GM12873 (cell line): ENCODE measurements at regions not wholly inside any gene's neighbourhood (a gene's known extent, or its start where the extent isn't known, plus 50 kb on each side); places are given as distances from the start of the nearest gene placed in this dataset.

Experiments
- TF ChIP-seq, protein P1 (sequence below): IDR thresholded peaks from 2 replicates; pipeline ENCODE4 v1.5.1; 2012; ENCODE audit warnings: low read depth, mild to moderate bottlenecking, moderate library complexity, low read length, control low read depth; ENCODE audit not compliant: insufficient read depth; ENCODE audit errors: missing control alignments

DNA sequence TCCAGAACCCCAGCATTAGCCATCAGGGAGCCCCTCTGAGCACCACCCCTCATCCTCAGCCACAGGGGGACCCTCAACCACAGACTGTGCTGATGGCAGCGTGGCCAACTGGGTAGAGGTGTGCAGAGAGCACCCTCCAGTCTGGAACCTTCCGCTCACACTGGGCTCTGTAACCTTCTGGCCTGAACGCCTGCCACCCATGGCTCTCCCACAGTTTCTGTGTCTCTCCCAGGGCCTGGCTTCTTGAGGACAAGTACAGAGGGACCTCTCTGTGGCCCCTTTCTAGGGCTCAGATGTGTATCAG is 503.0 kb upstream of the MGMT start:
- TF ChIP-seq, protein P1, sequence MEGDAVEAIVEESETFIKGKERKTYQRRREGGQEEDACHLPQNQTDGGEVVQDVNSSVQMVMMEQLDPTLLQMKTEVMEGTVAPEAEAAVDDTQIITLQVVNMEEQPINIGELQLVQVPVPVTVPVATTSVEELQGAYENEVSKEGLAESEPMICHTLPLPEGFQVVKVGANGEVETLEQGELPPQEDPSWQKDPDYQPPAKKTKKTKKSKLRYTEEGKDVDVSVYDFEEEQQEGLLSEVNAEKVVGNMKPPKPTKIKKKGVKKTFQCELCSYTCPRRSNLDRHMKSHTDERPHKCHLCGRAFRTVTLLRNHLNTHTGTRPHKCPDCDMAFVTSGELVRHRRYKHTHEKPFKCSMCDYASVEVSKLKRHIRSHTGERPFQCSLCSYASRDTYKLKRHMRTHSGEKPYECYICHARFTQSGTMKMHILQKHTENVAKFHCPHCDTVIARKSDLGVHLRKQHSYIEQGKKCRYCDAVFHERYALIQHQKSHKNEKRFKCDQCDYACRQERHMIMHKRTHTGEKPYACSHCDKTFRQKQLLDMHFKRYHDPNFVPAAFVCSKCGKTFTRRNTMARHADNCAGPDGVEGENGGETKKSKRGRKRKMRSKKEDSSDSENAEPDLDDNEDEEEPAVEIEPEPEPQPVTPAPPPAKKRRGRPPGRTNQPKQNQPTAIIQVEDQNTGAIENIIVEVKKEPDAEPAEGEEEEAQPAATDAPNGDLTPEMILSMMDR, result no peak

DNA sequence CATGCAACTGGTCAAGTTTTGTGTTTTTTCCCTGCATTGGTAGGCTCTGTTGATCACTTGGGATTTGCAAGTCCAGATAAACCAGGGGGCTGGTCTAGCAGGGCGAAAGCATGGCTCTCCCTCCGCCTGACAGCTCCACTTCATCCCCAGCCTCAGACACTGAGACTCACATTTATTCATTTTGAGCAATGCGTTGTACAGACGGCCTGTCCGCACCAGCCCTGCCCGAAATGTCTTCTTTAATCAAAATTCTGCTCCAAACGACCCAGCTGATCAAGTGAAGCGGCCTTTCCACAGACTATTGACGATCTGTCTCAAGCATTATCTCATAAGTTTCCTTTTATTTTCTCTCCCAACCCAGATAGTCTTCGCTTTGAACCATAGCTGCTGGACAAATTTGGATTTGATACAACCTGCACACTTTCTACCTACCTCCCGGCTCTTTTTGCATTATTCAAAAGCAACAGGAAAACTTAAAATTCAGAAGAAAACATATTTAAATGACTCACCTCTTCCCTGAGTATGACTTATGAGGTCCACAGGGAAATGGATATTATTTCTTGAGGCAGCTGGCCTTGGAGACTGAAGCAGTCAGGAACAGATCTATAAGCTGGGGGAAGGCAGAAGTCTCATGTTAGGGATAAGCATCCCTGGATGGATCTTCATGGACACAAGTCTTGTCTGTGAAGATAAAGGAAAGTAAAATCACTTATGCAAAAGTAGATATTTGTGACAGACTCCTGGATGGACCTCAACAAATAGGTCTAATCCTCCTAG is 498.9 kb upstream of the MGMT start:
- TF ChIP-seq, protein P1, result no peak

DNA sequence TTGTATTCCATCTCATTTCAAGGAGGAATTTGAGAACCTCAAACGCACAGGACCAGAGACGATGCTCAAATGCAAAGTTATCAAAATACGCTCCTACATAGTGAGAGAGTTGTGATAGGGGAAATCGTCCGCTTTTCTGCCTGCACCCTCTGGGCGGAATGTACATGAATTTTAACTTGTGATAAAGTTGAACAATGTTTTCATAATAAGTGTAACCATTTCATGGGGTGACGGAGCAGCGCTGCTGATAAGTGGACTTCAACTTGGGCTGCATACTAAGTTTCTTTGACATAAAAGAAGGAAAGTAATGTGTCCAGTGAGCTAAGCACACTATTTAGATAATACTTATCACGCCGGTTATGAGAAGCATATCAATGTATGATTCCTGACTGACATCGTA is 497.5 kb upstream of the MGMT start:
- TF ChIP-seq, protein P1, result no peak

DNA sequence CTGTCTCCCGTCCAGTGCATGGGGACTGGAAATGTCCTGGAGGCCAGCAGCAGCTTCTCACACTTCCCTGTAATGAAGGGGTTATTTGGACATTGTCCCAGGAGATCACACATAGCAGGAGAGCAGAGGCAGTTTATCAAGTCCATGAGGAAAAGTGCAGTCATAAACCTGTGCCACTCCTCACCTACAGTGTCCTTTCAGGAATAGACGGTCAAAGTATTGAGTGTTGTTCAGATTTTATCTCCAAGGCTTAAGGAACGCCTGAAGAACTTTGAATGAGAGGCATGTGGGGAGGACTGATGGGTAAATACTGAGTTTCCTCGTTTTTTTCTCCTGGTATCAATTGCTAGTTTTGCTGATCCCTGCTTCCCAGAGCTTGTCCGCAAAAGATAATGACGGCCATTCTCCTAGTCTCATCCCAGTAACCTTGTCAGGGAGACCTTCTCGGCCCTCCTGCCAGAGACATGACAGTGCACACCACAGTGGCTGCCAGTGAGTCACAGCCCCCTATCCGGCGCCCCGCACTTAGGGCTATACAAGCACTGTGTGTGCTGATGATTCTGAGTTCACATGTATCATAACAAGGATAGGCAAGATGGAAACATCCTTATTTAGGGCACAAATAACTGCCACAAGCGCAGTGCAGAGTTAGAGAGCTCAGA is 495.5 kb upstream of the MGMT start:
- TF ChIP-seq, protein P1, result no peak

DNA sequence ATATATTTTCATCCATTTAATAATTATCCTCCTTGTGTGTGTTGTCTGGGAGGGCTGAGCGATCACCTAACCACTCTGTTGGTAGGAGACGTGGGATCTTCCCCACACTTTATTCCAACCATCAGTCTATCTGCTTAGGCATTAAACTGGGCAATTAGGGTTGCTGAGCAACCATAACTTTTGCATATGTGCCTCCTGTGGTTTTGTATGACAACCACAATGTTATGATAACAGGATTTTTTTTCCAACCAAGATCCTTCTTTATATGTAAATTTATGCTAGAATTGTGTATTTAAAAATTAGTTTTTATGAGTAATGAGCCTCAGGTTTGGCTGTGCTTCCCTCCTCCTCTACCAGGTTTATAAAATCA is 495.0 kb upstream of the MGMT start:
- TF ChIP-seq, protein P1, result no peak

DNA sequence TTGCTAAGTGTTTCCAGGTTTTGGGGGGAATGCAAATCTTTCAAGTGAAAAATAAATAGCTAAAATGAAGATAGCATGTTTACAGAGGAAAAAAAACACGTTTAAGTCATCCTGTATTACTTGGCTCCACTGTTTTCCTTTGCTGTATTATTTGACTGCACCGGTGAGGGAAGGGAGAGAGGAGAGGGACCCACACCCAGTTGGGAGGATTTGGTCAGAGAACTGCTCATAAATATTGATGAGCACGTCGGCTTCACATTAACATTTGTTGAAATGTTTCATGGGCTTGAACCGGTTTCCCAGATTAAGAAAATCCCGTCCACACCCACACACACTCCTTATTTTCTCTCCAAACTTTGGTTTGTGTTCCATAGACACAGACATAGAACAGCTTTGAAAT is 493.8 kb upstream of the MGMT start:
- TF ChIP-seq, protein P1, result no peak

DNA sequence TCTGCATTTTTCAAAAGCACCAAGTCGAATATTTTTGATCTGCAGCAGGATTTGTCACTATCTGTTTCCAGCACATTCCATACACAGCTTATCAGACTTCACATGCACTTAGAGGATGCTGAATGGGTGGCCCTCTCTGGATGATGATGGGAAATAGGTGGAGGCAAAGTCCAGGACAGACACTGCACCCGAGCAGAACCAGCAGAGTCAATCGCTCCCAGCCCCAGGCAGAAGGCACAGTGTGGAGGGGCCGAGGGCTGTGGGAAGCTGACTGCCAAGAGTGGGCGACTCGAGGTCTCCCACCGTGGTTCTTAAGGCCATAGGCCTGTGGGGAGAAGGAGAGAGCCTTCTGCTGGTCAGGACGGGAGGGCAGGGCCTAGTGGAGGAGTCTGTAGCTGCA is 490.2 kb upstream of the MGMT start:
- TF ChIP-seq, protein P1, result no peak
